GM23248 (cell line): ENCODE measurements at regions not wholly inside any gene's neighbourhood (a gene's known extent, or its start where the extent isn't known, plus 50 kb on each side); places are given as distances from the start of the nearest gene placed in this dataset.

Experiments
- DNase-seq: peaks from one replicate; pipeline ENCODE4 v3.0.0-alpha.2; 2015
- H2AFZ ChIP-seq: fragments of 200-600 bp; sonication (generic); 2 replicates; pipeline ENCODE4 v1.6.1; 2016; ENCODE audit warnings: antibody characterized with exemption
- H3F3A ChIP-seq: fragments of 200-600 bp; sonication (generic); 2 replicates; pipeline ENCODE4 v1.6.1; 2016; ENCODE audit warnings: mild to moderate bottlenecking, antibody characterized with exemption, mixed run types; ENCODE audit not compliant: insufficient read depth
- H3K27ac ChIP-seq: fragments of 200-600 bp; sonication (generic); 2 replicates; pipeline ENCODE4 v1.5.1; 2016; ENCODE audit warnings: mild to moderate bottlenecking
- H3K27me3 ChIP-seq: fragments of 200-600 bp; sonication (generic); replicated peaks from 2 replicates; pipeline ENCODE4 v1.6.1; 2016; ENCODE audit warnings: mild to moderate bottlenecking; ENCODE audit not compliant: insufficient read depth
- H3K36me3 ChIP-seq: fragments of 200-600 bp; sonication (generic); 2 replicates; pipeline ENCODE4 v1.6.1; 2016; ENCODE audit warnings: low read depth, mild to moderate bottlenecking
- H3K4me1 ChIP-seq: fragments of 200-600 bp; sonication (generic); 2 replicates; pipeline ENCODE4 v1.6.1; 2016; ENCODE audit warnings: mild to moderate bottlenecking; ENCODE audit not compliant: insufficient read depth
- H3K4me2 ChIP-seq: fragments of 200-600 bp; sonication (generic); one replicate; pipeline ENCODE4 v1.6.1; 2016; ENCODE audit warnings: mild to moderate bottlenecking; ENCODE audit not compliant: unreplicated experiment
- H3K4me3 ChIP-seq: fragments of 200-600 bp; sonication (generic); 2 replicates; pipeline ENCODE4 v1.5.1; 2016; ENCODE audit warnings: mild to moderate bottlenecking
- H3K79me2 ChIP-seq: fragments of 200-600 bp; sonication (generic); 2 replicates; pipeline ENCODE4 v1.6.1; 2016; ENCODE audit warnings: mild to moderate bottlenecking; ENCODE audit not compliant: insufficient read depth
- H3K9ac ChIP-seq: fragments of 200-600 bp; sonication (generic); 2 replicates; pipeline ENCODE4 v1.6.1; 2016; ENCODE audit warnings: mild to moderate bottlenecking
- H3K9me2 ChIP-seq: fragments of 200-600 bp; sonication (generic); 2 replicates; pipeline ENCODE4 v1.6.1; 2016; ENCODE audit warnings: mixed run types, mild to moderate bottlenecking, moderate library complexity; ENCODE audit not compliant: insufficient read depth
- H3K9me3 ChIP-seq: fragments of 200-600 bp; sonication (generic); one replicate; pipeline ENCODE4 v1.6.1; 2017; ENCODE audit warnings: low read depth
- H4K20me1 ChIP-seq: fragments of 200-600 bp; sonication (generic); 2 replicates; pipeline ENCODE4 v1.6.0; 2016; ENCODE audit not compliant: insufficient read depth
- EZH2 ChIP-seq: fragments of 200-600 bp; sonication (generic); IDR thresholded peaks from 2 replicates; pipeline ENCODE4 v1.6.1; 2018; ENCODE audit warnings: antibody characterized with exemption, mild to moderate bottlenecking; ENCODE audit not compliant: insufficient read depth, poor library complexity, severe bottlenecking
- EZH2phosphoT487 ChIP-seq: fragments of 200-600 bp; sonication (generic); IDR thresholded peaks from 2 replicates; pipeline ENCODE4 v1.6.1; 2018; ENCODE audit warnings: antibody characterized with exemption, moderate library complexity, mild to moderate bottlenecking, low read depth; ENCODE audit not compliant: insufficient read depth
- WGBS, 2 experiments: methylation state at CpG; one replicate each; pipeline ENCODE4 v1.1.6; 2015 to 2017; ENCODE audit warnings: low lambda C conversion rate in 2 of 2, low coverage in 1 of 2; ENCODE audit errors: missing lambda C conversion rate in 2 of 2; 5-methylcytosine and 5-hydroxymethylcytosine counted together
- in situ Hi-C: fragments of 300-500 bp; cut with MboI; formaldehyde crosslinking; loops from 2 replicates; pipeline ENCODE4 v1.15.0; 2020

DNA sequence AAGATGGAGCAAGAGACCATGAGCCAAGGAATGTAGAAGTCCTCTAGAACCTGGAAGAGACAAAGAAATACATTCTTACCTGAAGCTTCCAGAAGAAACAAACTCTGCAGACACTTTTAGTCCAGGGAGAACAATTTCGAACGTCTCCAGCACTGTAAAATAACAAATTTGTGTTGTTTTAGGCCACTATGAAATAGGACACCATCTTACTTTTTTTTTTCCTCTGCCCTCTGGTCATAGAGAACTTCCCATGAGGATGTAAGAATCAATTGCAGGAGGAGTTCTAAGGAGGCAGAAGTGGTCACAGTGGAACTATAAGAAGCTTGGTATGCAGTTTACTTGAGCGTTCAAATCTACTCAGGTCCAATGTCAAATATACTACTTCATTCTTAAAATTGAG lies 1295.9 kb downstream of the ZPLD1 start:
- no peaks in the 10 kb centered on the region for H3K36me3 ChIP-seq
- no peak overlapping the region for H3K9ac ChIP-seq
- H2AFZ ChIP-seq = no peak overlapping the region
- no peaks in the 10 kb centered on the region for H3K27me3 ChIP-seq
- H3K4me1 ChIP-seq = no peaks in the 10 kb centered on the region
- no peak overlapping the region for H3K4me3 ChIP-seq
- H4K20me1 ChIP-seq = no peaks in the 10 kb centered on the region
- H3K27ac ChIP-seq = no peak overlapping the region
- no peaks in the 10 kb centered on the region for H3K9me2 ChIP-seq
- no peaks in the 10 kb centered on the region for H3K9me3 ChIP-seq
- H3K4me2 ChIP-seq = no peak overlapping the region
- 30 to 32% methylated on average over 3 of the region's 3 CpGs for WGBS, 2 experiments
- in situ Hi-C loops = no loop called here
- no peaks in the 10 kb centered on the region for H3F3A ChIP-seq
- H3K79me2 ChIP-seq = no peaks in the 10 kb centered on the region
- DNase-seq = no peak
- no peak for TF ChIP-seq EZH2
- TF ChIP-seq EZH2phosphoT487 = no peak

DNA sequence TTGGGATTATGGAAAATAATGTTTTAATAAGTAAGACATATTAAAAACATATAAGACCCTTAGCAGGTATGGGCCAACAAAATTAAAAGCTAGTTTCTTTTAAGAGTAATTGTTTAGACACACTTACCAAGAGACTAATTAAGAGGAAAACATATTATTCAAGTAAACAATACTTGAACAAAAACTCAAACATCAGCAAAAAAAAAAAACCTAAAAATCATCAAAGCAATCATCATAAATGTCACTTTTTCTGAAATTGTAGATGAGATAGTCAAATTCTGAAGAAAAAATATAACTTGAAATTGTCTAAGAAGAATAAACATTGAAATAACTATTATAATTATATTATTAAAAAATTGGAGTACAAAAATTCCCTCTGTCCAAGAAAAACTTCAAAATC lies 1318.2 kb downstream of the ZPLD1 start:
- in situ Hi-C loops = no loop called here
- Histone ChIP-seq H3K4me2 (no peak overlapping the region), H3K9me3 (no peaks in the 10 kb centered on the region), H2AFZ (no peak overlapping the region), H3K4me3 (no peak overlapping the region), H3K9me2 (no peaks in the 10 kb centered on the region), H3K36me3 (no peaks in the 10 kb centered on the region), H3K79me2 (no peaks in the 10 kb centered on the region), H3F3A (no peaks in the 10 kb centered on the region), H3K4me1 (no peaks in the 10 kb centered on the region), H3K27ac (no peak overlapping the region), H3K27me3 (no peaks in the 10 kb centered on the region), H4K20me1 (no peaks in the 10 kb centered on the region), H3K9ac (no peak overlapping the region)
- no peak for DNase-seq
- no peak for TF ChIP-seq EZH2
- TF ChIP-seq EZH2phosphoT487 = no peak

DNA sequence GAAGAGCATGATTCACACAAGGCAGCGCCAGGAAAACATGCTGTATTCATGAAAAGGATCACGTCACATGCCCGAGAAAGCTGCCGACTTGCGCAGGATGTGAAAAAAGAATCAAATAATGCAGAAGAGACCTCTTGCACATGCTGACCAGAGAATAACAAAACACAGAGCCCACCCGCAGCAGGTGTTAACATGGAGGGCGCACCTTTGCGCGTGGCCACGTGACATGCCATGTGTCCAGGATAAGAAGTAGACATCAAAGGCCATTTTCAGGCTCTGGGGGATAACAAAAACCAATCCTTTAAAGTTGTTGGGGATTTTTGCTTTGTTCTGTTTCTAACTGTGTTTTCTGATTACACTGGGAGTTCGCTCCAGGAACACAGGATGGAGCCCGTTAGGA lies 1332.8 kb downstream of the ZPLD1 start:
- Histone ChIP-seq H3K4me2 (no peak overlapping the region), H3F3A (no peaks in the 10 kb centered on the region), H3K27ac (no peak overlapping the region), H3K4me3 (no peak overlapping the region), H3K4me1 (no peaks in the 10 kb centered on the region), H3K9me2 (no peaks in the 10 kb centered on the region), H3K9me3 (peaks cover 4% of the 10 kb centered on the region), H2AFZ (no peak overlapping the region), H4K20me1 (no peaks in the 10 kb centered on the region), H3K79me2 (no peaks in the 10 kb centered on the region), H3K27me3 (no peaks in the 10 kb centered on the region), H3K9ac (no peak overlapping the region), H3K36me3 (no peaks in the 10 kb centered on the region)
- 34 to 42% methylated on average over 12 of the region's 12 CpGs for WGBS, 2 experiments
- DNase-seq = no peak
- TF ChIP-seq EZH2 (no peak), EZH2phosphoT487 (no peak)
- in situ Hi-C loops = no loop called here

DNA sequence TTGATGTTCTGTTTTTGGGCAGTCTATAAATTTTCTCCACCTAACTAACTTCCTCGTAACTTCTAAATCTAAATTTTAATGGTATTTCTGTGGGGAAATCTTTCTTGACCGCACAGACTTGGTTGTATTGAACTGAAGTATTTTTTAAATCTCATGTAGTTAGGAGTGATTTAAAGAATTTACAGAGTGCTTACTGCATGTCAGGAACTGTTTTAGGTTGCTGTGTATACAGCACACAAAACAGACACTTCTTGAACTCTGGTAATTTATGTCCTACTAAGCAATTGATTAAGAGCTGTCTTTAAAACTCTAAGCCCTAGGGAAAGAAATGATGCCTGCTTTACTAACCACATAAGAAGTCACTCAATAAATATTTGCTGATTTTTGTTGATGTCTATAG lies 1350.2 kb downstream of the ZPLD1 start:
- Histone ChIP-seq H3K4me3 (no peak overlapping the region), H3K9me3 (no peaks in the 10 kb centered on the region), H3K9ac (no peak overlapping the region), H3K4me1 (no peaks in the 10 kb centered on the region), H4K20me1 (no peaks in the 10 kb centered on the region), H3K79me2 (no peaks in the 10 kb centered on the region), H2AFZ (no peak overlapping the region), H3K4me2 (no peak overlapping the region), H3K9me2 (no peaks in the 10 kb centered on the region), H3F3A (no peaks in the 10 kb centered on the region), H3K27me3 (no peaks in the 10 kb centered on the region), H3K27ac (no peak overlapping the region), H3K36me3 (no peaks in the 10 kb centered on the region)
- TF ChIP-seq EZH2 (no peak), EZH2phosphoT487 (no peak)
- 35 to 36% methylated on average over 2 of the region's 2 CpGs for WGBS, 2 experiments
- no peak for DNase-seq
- in situ Hi-C loops = no loop called here

DNA sequence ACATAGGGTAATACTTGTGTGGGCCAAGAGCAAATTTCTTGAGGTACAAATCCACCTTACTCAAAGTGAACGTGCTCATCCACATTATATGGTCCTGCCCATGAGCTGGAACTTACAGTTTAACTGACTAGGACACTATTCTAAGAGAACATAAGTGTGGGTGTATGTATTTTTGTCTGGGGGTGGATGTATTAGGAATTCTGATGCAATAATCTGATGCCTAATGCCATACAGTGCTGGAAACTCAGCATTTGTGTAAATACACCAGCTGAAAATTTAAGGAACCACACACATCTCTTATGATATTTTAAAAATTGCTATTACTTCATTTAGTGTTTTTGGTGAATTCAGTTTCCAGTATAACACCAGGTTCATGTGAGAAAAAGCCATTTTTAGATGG lies 1350.7 kb downstream of the ZPLD1 start:
- 0 to 6% methylated on average over 1 of the region's 1 CpG for WGBS, 2 experiments
- in situ Hi-C loops = no loop called here

More for the DNA sequence above, 1350.7 kb downstream of the ZPLD1 start:
- H3F3A ChIP-seq = no peaks in the 10 kb centered on the region
- no peak overlapping the region for H3K4me3 ChIP-seq
- H3K9me2 ChIP-seq = no peaks in the 10 kb centered on the region
- H3K27ac ChIP-seq = no peak overlapping the region
- no peak overlapping the region for H3K4me2 ChIP-seq
- no peaks in the 10 kb centered on the region for H3K36me3 ChIP-seq
- H3K27me3 ChIP-seq = no peaks in the 10 kb centered on the region
- no peaks in the 10 kb centered on the region for H3K9me3 ChIP-seq
- no peak for DNase-seq
- H3K79me2 ChIP-seq = no peaks in the 10 kb centered on the region
- TF ChIP-seq EZH2phosphoT487 (no peak), EZH2 (no peak)
- no peaks in the 10 kb centered on the region for H3K4me1 ChIP-seq
- H4K20me1 ChIP-seq = no peaks in the 10 kb centered on the region
- no peak overlapping the region for H3K9ac ChIP-seq
- H2AFZ ChIP-seq = no peak overlapping the region
